Stimulated activated CD4-positive, alpha-beta T cell treated with anti-CD3 and anti-CD28 coated beads, Interleukin-12 subunit alpha, Interleukin-12 subunit beta, amount 100 ng/mL, for 24 hours (primary cell): ENCODE measurements at regions not wholly inside any gene's neighbourhood (a gene's known extent, or its start where the extent isn't known, plus 50 kb on each side); places are given as distances from the start of the nearest gene placed in this dataset.
A peak's percentile ranks its signal among the peaks of the same experiment; 100 is the strongest.

ENCODE experiments used
- DNase-seq, 2 experiments: peaks; one replicate each; pipeline ENCODE4 v3.0.0-alpha.2; 2020; ENCODE audit warnings: low read depth in 2 of 2

DNA sequence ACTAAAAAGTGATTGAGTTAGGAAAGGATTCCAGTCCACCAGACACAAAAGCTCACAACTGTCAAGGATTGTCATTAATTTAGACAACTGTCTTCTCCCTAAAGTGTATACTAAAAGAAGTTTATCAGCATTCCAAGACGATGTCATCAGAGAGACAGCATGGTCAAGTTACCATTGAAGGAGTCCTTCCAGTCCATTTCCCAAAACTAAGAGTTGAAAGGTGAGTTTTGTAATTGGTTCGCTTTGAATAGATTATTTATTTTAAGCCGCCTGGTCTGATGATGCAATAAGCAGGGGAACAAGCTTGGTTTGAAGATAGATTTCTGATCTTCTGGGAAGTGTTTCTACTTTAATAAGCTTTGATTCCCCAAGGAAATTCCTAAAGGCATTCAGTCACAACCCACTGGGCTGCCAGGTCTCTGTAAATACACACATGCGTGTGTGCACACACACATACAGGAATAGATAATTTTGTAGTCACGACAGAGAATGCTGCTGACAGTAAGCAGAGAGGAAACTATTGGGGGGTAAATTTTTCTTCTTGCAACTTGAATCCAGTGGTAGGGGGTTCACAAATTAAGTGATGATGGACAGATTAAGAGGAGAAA is 234.8 kb downstream of the PIK3R1 start:
- no peak for DNase-seq

DNA sequence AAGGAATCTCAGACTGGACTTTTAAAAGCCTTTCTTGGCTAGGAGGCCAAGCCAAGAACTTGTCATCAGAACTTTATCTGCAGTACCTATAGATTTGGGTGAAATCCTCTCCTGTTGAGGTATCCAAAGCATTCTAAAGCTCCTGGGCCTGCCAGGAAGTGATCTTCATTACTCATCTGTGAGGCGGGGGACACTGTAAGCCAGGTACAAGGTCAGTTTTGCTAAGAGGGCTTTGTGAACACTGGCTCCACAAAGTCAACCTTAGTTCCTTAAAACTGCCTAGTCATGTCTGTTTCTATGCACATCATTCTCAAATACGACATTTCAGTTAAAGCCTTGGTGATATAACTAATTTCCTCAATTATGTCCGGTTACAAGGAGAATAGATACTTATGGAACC is 236.7 kb downstream of the PIK3R1 start:
- DNase-seq, result no peak

DNA sequence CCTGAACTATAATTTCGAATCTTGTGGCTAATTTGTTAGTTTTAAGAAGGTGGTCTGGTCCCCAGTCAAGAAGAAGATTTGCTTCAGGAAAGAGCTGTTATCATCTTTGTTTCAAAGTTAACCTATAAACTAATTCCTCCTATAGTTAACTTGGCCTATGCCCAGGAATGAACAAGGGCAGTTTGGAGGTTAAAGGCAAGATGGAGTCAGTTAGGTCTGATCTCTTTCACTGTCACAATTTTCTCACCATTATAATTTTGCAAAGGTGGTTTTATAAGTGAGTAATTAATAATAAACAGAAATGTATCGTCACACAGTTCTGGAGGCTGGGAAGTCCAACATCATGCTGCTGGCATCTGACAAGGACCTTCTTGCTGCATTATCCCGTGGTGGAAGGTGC is 238.6 kb downstream of the PIK3R1 start:
- DNase-seq, result no peak

DNA sequence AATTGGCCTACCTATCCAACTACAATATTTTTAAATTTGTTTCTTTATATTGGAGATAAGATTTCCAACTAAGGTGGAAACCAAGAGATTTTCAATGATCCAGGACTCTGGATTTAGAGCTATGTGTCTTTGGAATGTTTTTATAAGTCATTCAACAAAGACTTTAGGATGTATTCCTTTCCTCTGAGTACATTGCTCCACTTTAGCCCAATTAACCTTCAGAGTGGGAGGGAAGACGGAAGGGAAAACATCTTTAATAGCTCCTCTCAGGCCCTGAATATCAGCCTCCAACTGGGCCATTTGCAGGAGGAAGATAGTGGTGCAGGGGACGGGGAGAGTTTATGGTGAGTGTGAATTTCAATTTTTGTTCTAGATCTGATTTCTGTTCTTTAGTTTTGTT is 239.2 kb downstream of the PIK3R1 start:
- no peak for DNase-seq

DNA sequence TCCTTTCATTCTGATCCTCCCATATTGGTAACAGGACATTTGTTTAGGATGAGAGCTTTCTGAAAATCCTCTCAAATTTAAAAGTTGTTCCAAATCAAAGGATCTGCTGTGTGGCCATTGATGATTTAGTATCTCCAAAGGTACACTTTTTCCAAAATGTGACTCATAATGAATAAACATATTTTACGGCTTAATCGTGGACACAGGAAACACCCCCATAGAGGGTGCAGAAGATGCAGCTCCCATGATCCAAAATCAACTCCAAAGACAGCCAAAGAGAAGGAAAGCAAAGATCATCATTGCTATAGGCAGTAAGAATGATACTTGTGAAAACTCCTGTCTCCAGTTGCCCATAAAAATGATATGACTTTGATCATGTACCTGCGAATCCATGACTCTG is 239.7 kb downstream of the PIK3R1 start:
- no peak for DNase-seq

DNA sequence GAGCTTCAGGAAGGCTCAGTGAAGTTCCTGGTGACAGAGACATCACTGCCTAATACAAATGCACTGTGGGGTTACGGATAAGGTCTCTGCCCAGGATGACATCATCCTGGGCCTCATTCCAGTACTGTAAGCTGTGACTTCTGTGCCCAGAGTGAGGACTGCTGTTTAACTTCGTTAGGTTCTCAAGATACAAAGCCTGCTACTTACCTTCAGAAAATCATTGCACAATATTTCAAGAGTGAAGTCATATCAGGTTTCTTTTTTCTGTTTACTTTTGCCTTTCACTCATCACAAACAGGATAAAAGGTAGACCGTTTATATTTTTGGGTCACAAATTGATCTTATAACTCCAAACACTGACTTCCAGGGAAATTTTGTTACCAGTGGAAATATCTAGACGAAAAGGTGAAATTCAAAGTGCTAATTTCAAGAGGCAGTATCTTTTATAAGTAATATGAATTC is 241.2 kb downstream of the PIK3R1 start:
- DNase-seq, result no peak

DNA sequence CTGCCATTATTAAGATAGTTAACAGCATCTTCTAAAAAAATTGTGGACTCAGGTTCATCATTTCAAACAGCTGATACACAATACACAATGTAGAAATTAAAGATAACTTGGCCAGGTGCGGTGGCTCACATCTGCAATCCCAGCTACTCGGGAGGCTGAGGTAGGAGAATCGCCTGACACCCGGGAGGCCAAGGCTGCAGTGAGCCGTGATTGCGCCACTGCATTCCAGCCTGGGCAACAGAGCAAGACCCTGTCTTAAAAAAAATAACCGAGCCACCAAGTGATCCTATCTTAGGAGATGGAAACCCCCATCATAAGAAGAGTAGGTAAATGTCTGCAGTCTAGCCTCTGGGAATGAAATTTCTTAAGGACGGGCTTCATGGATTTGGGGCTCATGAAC is 241.7 kb downstream of the PIK3R1 start:
- DNase-seq, result no peak

DNA sequence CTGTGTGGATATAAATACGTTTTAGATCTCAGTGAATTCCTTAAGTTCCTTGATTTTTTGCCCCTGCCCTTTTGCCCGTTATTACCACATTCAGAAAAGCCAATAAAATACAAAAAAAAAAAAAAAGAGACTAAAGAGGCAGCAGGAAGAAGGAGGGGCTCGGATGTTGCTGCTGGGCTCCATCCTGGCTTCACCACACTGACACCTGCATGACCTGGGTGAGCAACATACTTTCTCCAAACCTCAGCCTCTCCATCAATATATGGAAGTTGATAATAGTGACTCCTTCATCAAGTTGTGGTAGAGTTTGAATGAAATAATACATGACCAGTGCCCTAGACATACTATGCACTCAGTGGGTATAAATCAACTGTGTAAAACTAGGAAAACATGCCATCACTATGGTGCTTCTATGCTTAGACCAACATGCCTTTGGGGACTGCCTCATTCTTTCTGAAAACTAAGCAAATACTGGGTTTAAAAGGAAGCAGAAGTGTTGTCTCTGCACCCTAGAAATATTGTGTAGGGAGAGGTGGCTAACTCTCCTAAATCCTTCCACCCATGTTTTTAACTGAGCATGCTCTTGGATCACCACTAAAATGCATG is 243.0 kb downstream of the PIK3R1 start:
- DNase-seq, result no peak

DNA sequence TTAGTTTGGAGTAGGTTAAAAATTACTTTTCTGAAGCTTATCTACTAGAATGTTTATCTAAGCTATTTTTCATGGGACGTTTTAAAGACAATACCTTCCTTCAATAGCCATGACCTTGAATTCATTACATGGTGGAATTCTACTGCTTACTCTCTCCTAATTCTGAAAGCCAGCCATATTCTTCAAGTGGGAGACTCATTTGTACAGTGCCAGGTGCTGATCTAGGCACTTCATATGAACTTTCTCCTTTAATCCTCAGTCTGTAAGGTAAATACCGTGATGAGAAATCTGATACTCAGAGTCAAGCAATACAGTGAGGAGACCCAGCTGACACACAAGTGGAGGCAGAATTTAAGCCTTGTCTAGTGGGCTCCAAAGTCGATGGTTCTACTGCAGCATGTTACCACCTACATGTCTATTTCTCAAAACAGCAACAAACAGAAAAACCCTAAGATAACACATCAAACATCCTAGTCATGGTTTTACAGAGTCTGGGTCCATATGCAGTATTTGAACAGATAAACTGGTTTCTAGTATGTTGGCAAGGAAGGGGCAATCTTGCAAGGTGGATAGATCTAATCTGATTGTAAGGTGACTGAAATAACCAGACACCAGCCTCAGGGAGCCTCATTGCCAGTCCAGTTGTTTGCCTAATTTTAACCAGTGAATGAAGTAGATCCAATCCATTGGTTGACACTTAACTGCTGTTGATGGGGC is 243.7 kb downstream of the PIK3R1 start:
- DNase-seq, result no peak

DNA sequence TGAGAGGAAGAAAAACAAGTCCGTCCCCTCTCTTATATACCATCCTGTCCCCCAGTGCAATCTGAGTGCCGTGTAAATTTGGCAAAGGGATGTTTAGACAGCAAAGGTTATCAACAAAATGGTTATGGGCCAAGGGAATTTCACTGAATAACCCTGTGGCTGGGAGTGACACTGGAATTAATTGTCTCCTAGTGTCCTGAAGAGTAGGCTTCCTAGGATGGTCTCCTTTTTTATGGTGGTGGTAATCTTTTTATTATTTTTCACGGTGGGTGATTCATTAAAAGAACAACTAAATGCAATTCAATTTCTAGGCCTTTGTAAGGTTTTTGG is 244.2 kb downstream of the PIK3R1 start:
- no peak for DNase-seq

DNA sequence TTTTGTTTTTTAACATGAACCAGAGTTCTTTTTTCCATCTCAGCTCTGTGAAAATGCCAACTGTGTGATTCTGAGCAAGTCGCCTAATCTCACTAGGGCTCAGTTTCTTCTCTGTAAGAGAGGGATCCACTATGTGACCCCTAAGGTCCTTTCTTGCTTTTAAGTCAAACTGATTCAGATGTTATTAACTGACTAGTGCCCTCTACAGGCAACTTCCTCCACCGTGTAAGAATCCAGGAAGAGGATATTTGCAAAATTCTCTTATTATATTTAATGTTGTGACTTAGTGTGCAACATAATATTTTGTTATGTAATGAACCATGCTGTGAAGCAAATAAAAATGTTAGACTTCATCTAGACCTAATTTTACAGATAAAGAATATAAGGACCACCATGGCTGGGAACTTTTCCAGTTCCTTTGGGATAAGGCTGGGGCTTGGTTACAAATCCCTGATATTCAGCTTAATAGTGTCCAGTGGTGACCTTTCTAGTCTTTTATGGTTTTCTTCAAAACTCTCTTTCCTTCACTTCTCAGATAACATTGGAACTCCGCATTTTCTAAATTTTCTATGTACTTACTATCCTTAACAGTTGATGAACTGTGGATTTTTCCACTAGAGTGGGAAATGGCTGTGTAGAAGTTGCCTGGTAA is 244.7 kb downstream of the PIK3R1 start:
- peak in 1 of 2 experiments; percentile 14 for DNase-seq

DNA sequence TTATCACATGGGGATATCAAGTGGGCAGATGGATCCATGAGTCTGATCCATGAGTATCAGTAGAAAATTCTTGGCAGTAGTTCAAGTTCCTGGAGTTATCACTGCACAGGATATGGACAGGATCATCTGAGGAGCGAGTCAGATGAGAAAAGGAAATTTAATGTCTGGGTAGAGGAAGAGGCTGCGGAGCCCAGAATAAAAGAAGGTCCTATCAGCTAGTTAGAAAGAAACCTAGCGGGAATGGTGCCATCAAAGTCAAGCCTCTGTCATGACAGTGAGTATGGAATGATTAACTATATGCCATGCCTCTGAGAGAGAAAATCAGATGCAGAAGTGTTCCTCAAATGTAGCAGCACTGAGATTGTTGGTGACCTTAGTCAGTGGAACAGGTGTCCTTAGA is 248.1 kb downstream of the PIK3R1 start:
- no peak for DNase-seq

DNA sequence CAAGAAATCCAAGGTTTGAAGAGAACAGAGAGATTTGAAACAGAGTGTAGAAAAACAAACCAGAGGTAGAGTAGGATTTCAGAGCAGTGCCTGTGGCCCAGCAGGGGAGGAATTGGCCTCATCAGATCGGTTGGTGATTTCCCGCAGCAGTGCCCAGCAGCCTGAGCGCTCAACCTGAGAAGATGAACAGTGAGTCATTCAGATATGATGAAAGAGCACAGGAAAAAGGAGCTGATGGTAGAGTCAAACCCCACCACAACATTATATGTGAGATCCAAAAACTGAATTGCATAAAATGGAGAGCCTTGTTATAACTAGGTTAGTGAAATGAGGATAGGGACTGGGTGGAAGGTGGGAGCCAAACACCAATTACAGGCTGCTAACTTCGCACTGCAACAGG is 248.9 kb downstream of the PIK3R1 start:
- DNase-seq, result peak in 1 of 2 experiments; percentile 38

DNA sequence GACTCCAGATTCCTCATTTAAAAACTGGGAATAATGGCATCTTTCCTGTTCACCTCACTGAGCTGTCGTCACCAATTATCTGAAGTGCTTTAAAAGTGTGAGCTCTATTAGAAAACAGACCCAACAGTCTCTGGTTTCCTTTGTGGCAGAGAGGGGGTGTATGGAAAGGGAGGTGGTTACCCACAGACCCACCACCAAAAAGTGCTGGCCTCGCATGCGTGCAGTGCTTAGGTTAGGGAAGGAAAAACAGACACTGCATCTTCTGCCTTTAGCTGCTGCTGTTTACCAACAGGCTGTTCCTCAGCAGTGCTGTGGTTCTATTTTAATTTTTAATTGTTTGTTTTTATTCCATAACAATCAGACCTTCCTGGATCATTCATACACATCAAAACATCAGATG is 249.6 kb downstream of the PIK3R1 start:
- DNase-seq, result peak in 1 of 2 experiments; percentile 29

DNA sequence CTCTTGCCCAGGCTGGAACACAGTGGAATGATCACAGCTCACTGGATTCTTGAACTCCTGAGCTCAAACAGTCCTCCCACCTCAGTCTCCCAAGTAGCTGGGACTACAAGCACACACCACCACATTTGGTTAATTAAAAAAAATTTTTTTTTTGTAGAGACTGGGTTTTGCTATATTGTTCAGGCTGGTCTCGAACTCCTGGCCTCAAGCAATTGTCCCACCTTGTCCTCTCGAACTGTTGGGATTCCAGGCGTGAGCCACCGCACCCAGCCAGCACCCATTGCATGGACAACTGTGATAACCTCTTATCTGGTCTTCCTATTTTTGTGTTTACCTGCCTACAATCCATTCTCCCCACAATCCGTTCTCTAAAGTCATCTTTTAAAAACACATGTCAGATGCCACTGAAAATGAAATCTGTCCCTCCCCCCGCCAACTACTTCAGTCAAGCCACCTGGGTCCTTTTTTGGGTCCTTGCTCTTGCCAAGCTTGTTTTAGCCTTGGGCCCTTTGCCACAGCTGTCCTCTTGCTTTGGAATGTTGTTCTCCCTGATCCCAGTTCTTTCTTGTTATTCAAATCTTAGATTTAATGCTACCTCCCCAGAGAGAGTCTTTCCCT is 250.5 kb downstream of the PIK3R1 start:
- no peak for DNase-seq

DNA sequence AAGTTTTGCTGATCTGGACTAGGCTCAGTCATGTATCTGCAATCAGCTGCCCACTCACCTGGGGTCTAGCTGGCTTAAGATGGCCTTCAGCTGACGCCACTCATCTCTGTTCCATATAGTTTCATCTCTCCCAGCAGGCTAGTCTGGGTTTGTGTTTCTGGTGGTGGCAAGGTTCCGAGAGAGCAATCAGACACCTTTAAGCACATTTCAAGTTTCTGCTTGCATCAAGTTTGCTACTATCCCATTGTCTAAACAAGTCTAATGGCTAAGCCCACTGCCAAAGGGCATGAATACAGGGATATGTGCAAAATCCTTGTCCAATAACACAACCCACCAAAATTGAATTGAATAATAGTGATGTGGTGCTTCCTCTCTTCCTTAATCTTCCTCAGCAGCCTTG is 251.7 kb downstream of the PIK3R1 start:
- no peak for DNase-seq

DNA sequence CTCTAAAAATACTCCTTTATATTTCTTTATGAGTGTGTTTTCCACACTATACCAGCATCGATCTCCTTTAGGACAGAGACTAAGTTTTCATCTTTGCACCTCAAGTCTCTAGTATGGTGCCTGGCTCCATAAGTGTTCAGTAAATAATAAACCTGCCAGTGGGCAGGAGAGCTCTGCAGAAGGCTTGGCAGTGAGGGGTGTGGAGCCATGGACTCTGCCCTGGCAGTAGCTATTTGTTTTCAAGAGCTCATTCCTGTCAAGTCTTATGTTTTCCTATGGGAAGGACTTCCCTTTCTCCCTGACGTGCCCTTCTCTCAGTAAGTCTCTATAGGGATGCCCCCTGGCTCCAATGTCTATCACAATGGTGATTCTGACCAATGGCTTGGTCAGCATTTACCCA is 252.2 kb downstream of the PIK3R1 start:
- DNase-seq, result no peak

DNA sequence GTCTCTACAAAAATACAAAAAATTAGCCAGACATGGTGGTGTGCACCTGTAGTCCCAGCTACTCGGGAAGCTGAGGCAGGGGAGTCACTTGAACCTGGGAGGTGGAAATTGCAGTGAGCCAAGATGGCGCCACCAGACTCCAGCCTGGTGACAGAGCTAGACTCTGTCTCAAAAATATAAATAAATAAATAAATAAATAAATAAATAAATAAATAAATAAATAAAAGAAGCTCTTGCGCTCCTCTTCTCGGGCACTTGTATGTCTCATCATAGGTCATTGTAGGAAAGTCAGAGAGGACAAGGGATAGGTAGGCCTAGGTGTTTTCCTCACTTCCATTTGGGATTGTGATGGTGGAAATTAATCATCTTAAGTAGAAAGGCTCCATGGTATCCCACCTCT is 252.8 kb downstream of the PIK3R1 start:
- DNase-seq, result no peak

DNA sequence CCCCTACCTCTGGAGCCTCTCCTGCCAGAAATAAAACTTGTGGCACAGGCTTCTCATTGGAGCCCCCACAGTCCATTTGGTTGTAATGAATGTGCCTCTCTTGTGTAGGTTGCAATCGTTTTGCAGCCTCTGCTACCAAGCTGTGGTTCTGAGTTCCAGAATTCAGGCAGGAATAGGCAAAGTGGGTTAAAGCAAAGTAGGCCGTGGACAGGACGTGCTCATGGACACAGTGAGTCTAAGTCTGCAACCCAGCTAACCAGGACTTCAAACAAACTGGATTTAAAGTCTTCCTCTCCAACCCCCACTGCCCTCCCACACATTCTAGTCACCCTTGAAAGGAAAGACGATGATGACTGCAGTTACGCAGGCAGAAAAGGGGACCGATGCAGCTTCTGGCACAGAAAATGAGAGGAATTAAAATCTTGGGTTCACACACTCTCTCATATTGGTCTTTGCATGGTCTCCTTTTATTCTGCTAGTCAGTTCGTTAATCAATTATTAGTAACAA is 260.0 kb downstream of the PIK3R1 start:
- DNase-seq, result no peak

DNA sequence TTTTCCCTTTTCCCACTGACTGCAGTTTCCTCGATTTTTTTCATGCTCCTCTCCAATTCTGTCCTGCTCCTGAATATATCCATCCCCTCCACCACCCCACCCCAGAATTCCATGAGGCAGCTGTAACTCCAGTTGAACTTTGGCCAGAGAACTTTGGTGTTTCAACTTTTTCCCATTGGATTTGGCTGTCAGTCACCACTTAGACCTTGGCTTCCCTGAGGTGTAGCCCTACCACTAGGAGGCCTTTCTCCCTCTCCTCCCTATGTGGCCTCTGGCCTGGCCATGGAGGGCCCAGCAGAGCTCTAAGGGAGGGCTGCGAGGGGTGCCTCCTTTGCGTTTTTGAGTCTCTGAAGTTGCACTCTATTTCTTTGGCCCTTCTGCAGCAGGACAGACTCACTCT is 261.3 kb downstream of the PIK3R1 start:
- no peak for DNase-seq

DNA sequence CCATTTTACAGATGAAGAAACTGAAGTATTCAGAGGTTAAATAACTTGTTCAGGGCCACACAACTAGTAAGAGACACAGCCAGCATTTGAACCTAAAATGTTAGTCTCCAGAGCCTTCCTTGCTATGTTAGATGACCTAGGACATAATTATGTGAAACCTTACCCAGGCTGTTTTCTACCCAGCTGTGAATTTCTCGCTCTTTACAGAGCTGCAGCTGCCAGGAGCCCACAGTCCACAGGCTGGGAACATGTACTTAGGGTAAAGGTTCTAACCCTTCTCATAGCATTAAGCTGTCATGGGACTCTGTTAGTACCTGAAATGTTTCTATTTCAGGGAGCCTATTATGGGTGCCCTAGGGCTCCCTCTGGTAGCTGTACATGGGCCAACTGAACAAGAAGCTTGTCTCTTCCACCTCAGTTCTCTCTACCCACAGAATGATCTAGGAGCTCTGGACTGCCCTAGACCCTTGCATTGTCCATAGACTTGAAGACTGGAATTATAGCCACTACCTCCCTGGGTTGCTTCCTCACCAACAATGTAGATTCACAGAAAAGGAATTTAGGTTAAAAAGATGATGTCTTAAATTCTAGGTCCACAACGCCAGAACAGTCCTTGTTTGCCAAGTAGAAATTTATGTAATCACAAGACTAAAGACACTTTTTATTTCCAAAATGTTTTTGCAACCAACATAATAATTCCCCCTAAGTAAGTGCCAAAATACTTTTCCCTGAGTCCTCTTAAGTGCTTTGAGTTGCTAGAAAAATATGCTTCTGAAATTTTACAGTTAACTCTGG is 262.9 kb downstream of the PIK3R1 start:
- no peak for DNase-seq
